Naive B cell (primary cell): ENCODE measurements at regions not wholly inside any gene's neighbourhood (a gene's known extent, or its start where the extent isn't known, plus 50 kb on each side); places are given as distances from the start of the nearest gene placed in this dataset.

Experiments used
- ATAC-seq, 2 donors: fragments of 150-1000 bp; cut with Tn5 transposase; 2 replicates each; pipeline ENCODE4 v1.10.0; 2021; ENCODE audit warnings: low read depth in 2 of 2, mild to moderate bottlenecking in 2 of 2, moderate library complexity in 2 of 2
- DNase-seq: peaks from one replicate; pipeline ENCODE4 v3.0.0; 2022
- H3K27ac Mint-ChIP-seq, 6 donors: one replicate each; pipeline ENCODE4 v1.8.0; 2020 to 2022; ENCODE audit warnings: mild to moderate bottlenecking in 6 of 6, mixed read lengths in 6 of 6, moderate library complexity in 5 of 6, inconsistent platforms in 2 of 6
- H3K27me3 Mint-ChIP-seq, 3 donors: one replicate each; pipeline ENCODE4 v1.8.0; 2021 to 2022; ENCODE audit warnings: mixed read lengths in 3 of 3, mild to moderate bottlenecking in 1 of 3
- H3K36me3 Mint-ChIP-seq, 2 donors: one replicate each; pipeline ENCODE4 v1.8.0; 2020 to 2022; ENCODE audit warnings: mixed read lengths in 2 of 2, inconsistent platforms in 1 of 2, mild to moderate bottlenecking in 1 of 2
- H3K4me1 Mint-ChIP-seq, 3 donors: one replicate each; pipeline ENCODE4 v1.8.0; 2020 to 2022; ENCODE audit warnings: mixed read lengths in 3 of 3, inconsistent platforms in 1 of 3, mild to moderate bottlenecking in 1 of 3, moderate library complexity in 1 of 3
- H3K4me3 Mint-ChIP-seq, 8 donors: one replicate each; pipeline ENCODE4 v1.8.0; 2020 to 2022; ENCODE audit warnings: mild to moderate bottlenecking in 8 of 8, mixed read lengths in 8 of 8, moderate library complexity in 8 of 8, inconsistent platforms in 2 of 8
- H3K9me3 Mint-ChIP-seq, 7 donors: one replicate each; pipeline ENCODE4 v1.8.0; 2020 to 2022; ENCODE audit warnings: mixed read lengths in 7 of 7, mild to moderate bottlenecking in 5 of 7, inconsistent platforms in 2 of 7, moderate library complexity in 1 of 7

GRCh38 chr2:164275659-164276058 lies 345.6 kb downstream of the GRB14 start:
- ATAC-seq (no peak), DNase-seq (no peak)
- no peaks in the 10 kb centered on the region for H3K27me3 Mint-ChIP-seq
- no peak overlapping the region for H3K4me3 Mint-ChIP-seq
- peaks cover 0 to 4% (median 2%) of the 10 kb centered on the region in 7 donors for H3K9me3 Mint-ChIP-seq
- H3K27ac Mint-ChIP-seq, result no peak overlapping the region
- H3K36me3 Mint-ChIP-seq, result no peaks in the 10 kb centered on the region
- no peaks in the 10 kb centered on the region for H3K4me1 Mint-ChIP-seq

- Mint-ChIP-seq H3K4me3 (no peak overlapping the region), H3K4me1 (no peaks in the 10 kb centered on the region), H3K9me3 (peaks cover 0 to 4% (median 2%) of the 10 kb centered on the region in 7 donors), H3K27me3 (no peaks in the 10 kb centered on the region), H3K27ac (no peak overlapping the region), H3K36me3 (no peaks in the 10 kb centered on the region)
- ATAC-seq, result no peak
- no peak for DNase-seq
Observed at GRCh38 chr2:164260506-164260905, 360.8 kb downstream of the GRB14 start.

GRCh38 chr2:164257742-164258141 lies 363.5 kb downstream of the GRB14 start:
- Mint-ChIP-seq H3K36me3 (no peaks in the 10 kb centered on the region), H3K4me3 (no peak overlapping the region), H3K27me3 (no peaks in the 10 kb centered on the region), H3K4me1 (no peaks in the 10 kb centered on the region), H3K27ac (no peak overlapping the region), H3K9me3 (peaks cover 0 to 2% (median 0%) of the 10 kb centered on the region in 7 donors)
- DNase-seq (no peak), ATAC-seq (no peak)

- Mint-ChIP-seq H3K27ac (no peak overlapping the region), H3K9me3 (no peaks in the 10 kb centered on the region), H3K27me3 (no peaks in the 10 kb centered on the region), H3K4me1 (no peaks in the 10 kb centered on the region), H3K4me3 (no peak overlapping the region), H3K36me3 (no peaks in the 10 kb centered on the region)
- ATAC-seq (no peak), DNase-seq (no peak)
Observed at GRCh38 chr2:164252568-164253287, 368.6 kb downstream of the GRB14 start.

- no peaks in the 10 kb centered on the region for H3K36me3 Mint-ChIP-seq
- no peak for ATAC-seq
Observed at GRCh38 chr2:164243315-164243714, 378.0 kb downstream of the GRB14 start.

GRCh38 chr2:164242409-164242808 lies 378.9 kb downstream of the GRB14 start:
- Mint-ChIP-seq H3K4me1 (no peaks in the 10 kb centered on the region), H3K27me3 (no peaks in the 10 kb centered on the region), H3K4me3 (no peak overlapping the region), H3K9me3 (peaks cover 0 to 17% (median 9%) of the 10 kb centered on the region in 7 donors), H3K36me3 (no peaks in the 10 kb centered on the region), H3K27ac (no peak overlapping the region)
- DNase-seq (no peak), ATAC-seq (no peak)

More at GRCh38 chr2:164243315-164243714, 378.0 kb downstream of the GRB14 start:
- H3K27me3 Mint-ChIP-seq, result no peaks in the 10 kb centered on the region
- H3K4me3 Mint-ChIP-seq, result no peak overlapping the region
- no peak overlapping the region for H3K27ac Mint-ChIP-seq
- DNase-seq, result no peak
- peaks cover 0 to 17% (median 9%) of the 10 kb centered on the region in 7 donors for H3K9me3 Mint-ChIP-seq
- no peaks in the 10 kb centered on the region for H3K4me1 Mint-ChIP-seq

GRCh38 chr2:164234074-164234473 lies 387.2 kb downstream of the GRB14 start:
- peaks cover 0 to 2% (median 1%) of the 10 kb centered on the region in 7 donors for H3K9me3 Mint-ChIP-seq
- H3K27ac Mint-ChIP-seq, result no peak overlapping the region
- no peak for DNase-seq
- no peak overlapping the region for H3K4me3 Mint-ChIP-seq
- H3K36me3 Mint-ChIP-seq, result no peaks in the 10 kb centered on the region
- no peaks in the 10 kb centered on the region for H3K27me3 Mint-ChIP-seq
- ATAC-seq, result no peak
- no peaks in the 10 kb centered on the region for H3K4me1 Mint-ChIP-seq

GRCh38 chr2:164224007-164224406 lies 397.3 kb downstream of the GRB14 start:
- Mint-ChIP-seq H3K4me1 (no peaks in the 10 kb centered on the region), H3K27ac (no peak overlapping the region), H3K4me3 (no peak overlapping the region), H3K27me3 (no peaks in the 10 kb centered on the region), H3K36me3 (no peaks in the 10 kb centered on the region), H3K9me3 (peaks cover 0 to 3% (median 0%) of the 10 kb centered on the region in 7 donors)
- ATAC-seq, result no peak
- DNase-seq, result no peak

- Mint-ChIP-seq H3K36me3 (no peaks in the 10 kb centered on the region), H3K4me1 (no peaks in the 10 kb centered on the region), H3K27ac (no peak overlapping the region), H3K27me3 (no peaks in the 10 kb centered on the region), H3K9me3 (peaks cover 0 to 3% (median 0%) of the 10 kb centered on the region in 7 donors), H3K4me3 (no peak overlapping the region)
- DNase-seq, result no peak
- no peak for ATAC-seq
Observed at GRCh38 chr2:164221473-164221872, 399.8 kb downstream of the GRB14 start.

- no peak for ATAC-seq
- no peak overlapping the region for H3K4me3 Mint-ChIP-seq
- no peaks in the 10 kb centered on the region for H3K27me3 Mint-ChIP-seq
- no peaks in the 10 kb centered on the region for H3K4me1 Mint-ChIP-seq
- H3K36me3 Mint-ChIP-seq, result no peaks in the 10 kb centered on the region
- no peak for DNase-seq
- no peak overlapping the region for H3K27ac Mint-ChIP-seq
- peaks cover 0 to 1% (median 0%) of the 10 kb centered on the region in 7 donors for H3K9me3 Mint-ChIP-seq
Observed at GRCh38 chr2:164220265-164220664, 401.0 kb downstream of the GRB14 start.

- no peaks in the 10 kb centered on the region for H3K27me3 Mint-ChIP-seq
- H3K36me3 Mint-ChIP-seq, result no peaks in the 10 kb centered on the region
- no peaks in the 10 kb centered on the region for H3K4me1 Mint-ChIP-seq
- peaks cover 0 to 10% (median 0%) of the 10 kb centered on the region in 7 donors for H3K9me3 Mint-ChIP-seq
- DNase-seq (no peak), ATAC-seq (no peak)
- H3K4me3 Mint-ChIP-seq, result no peak overlapping the region
- H3K27ac Mint-ChIP-seq, result no peak overlapping the region
Observed at GRCh38 chr2:164213916-164214315, 407.4 kb downstream of the GRB14 start.

GRCh38 chr2:164205347-164205746 lies 415.9 kb downstream of the GRB14 start:
- no peak for ATAC-seq

GRCh38 chr2:164203131-164203530 lies 418.2 kb downstream of the GRB14 start:
- no peak for DNase-seq
- no peaks in the 10 kb centered on the region for H3K27me3 Mint-ChIP-seq
- no peak overlapping the region for H3K4me3 Mint-ChIP-seq
- no peaks in the 10 kb centered on the region for H3K4me1 Mint-ChIP-seq
- no peak overlapping the region for H3K27ac Mint-ChIP-seq
- H3K36me3 Mint-ChIP-seq, result no peaks in the 10 kb centered on the region
- ATAC-seq, result no peak
- peaks cover 0 to 5% (median 0%) of the 10 kb centered on the region in 7 donors for H3K9me3 Mint-ChIP-seq

More at GRCh38 chr2:164205347-164205746, 415.9 kb downstream of the GRB14 start:
- Mint-ChIP-seq H3K27me3 (no peaks in the 10 kb centered on the region), H3K4me1 (no peaks in the 10 kb centered on the region), H3K36me3 (no peaks in the 10 kb centered on the region), H3K27ac (no peak overlapping the region), H3K9me3 (peaks cover 0 to 3% (median 0%) of the 10 kb centered on the region in 7 donors), H3K4me3 (no peak overlapping the region)
- DNase-seq, result no peak

GRCh38 chr2:164198256-164198655 lies 423.0 kb downstream of the GRB14 start:
- no peaks in the 10 kb centered on the region for H3K36me3 Mint-ChIP-seq
- H3K27ac Mint-ChIP-seq, result no peak overlapping the region
- H3K4me3 Mint-ChIP-seq, result no peak overlapping the region
- no peaks in the 10 kb centered on the region for H3K4me1 Mint-ChIP-seq
- peaks cover 0 to 7% (median 0%) of the 10 kb centered on the region in 7 donors for H3K9me3 Mint-ChIP-seq
- no peaks in the 10 kb centered on the region for H3K27me3 Mint-ChIP-seq
- DNase-seq (no peak), ATAC-seq (no peak)
